ENCODE measurements at regions not wholly inside any gene's neighbourhood (a gene's known extent, or its start where the extent isn't known, plus 50 kb on each side); places are given as distances from the start of the nearest gene placed in this dataset.
"Not testable (repeated sequence)": the region's sequence is repeated elsewhere in the genome, so short reads cannot be mapped to it uniquely, and the experiment has no call there.

GRCh38 chr6:74594350-74594749 is 611.5 kb downstream of the COL12A1 start:
- not testable (repeated sequence) for H3K27me3 ChIP-seq (ENCODE audit: control insufficient read depth in 1 of 2, insufficient read depth in 2 of 2, low read length in 2 of 2); H3K9me3 ChIP-seq (ENCODE audit: control insufficient read depth in 2 of 2, low read length in 2 of 2); H3K36me3 ChIP-seq (ENCODE audit: control insufficient read depth in 2 of 2, insufficient read depth in 2 of 2, low read length in 2 of 2); H3K27ac ChIP-seq (ENCODE audit: low read length); H3K4me3 ChIP-seq (ENCODE audit: low read length in 2 of 2); H3K9ac ChIP-seq (ENCODE audit: low read length in 2 of 2); H3K4me1 ChIP-seq (ENCODE audit: control insufficient read depth, insufficient read depth, low read length)

GRCh38 chr6:74588094-74588832 is 617.6 kb downstream of the COL12A1 start:
- H3K27ac ChIP-seq (ENCODE audit: low read length): no peak overlapping the region
- no peaks in the 10 kb centered on the region for H3K9me3 ChIP-seq (ENCODE audit: control insufficient read depth in 2 of 2, low read length in 2 of 2)
- no peak overlapping the region for H3K4me3 ChIP-seq (ENCODE audit: low read length in 2 of 2)
- H3K9ac ChIP-seq (ENCODE audit: low read length in 2 of 2): no peak overlapping the region
- H3K36me3 ChIP-seq (ENCODE audit: control insufficient read depth in 2 of 2, insufficient read depth in 2 of 2, low read length in 2 of 2): no peaks in the 10 kb centered on the region
- H3K27me3 ChIP-seq (ENCODE audit: control insufficient read depth in 1 of 2, insufficient read depth in 2 of 2, low read length in 2 of 2): no peaks in the 10 kb centered on the region
- no peaks in the 10 kb centered on the region for H3K4me1 ChIP-seq (ENCODE audit: control insufficient read depth, insufficient read depth, low read length)

GRCh38 chr6:74587386-74587785 is 618.5 kb downstream of the COL12A1 start:
- H3K9ac ChIP-seq (ENCODE audit: low read length in 2 of 2): no peak overlapping the region

GRCh38 chr6:74585753-74586152 is 620.1 kb downstream of the COL12A1 start:
- H3K9me3 ChIP-seq (ENCODE audit: control insufficient read depth in 2 of 2, low read length in 2 of 2): no peaks in the 10 kb centered on the region
- no peak overlapping the region for H3K27ac ChIP-seq (ENCODE audit: low read length)
- no peaks in the 10 kb centered on the region for H3K36me3 ChIP-seq (ENCODE audit: control insufficient read depth in 2 of 2, insufficient read depth in 2 of 2, low read length in 2 of 2)
- no peaks in the 10 kb centered on the region for H3K4me1 ChIP-seq (ENCODE audit: control insufficient read depth, insufficient read depth, low read length)
- no peak overlapping the region for H3K4me3 ChIP-seq (ENCODE audit: low read length in 2 of 2)
- H3K9ac ChIP-seq (ENCODE audit: low read length in 2 of 2): no peak overlapping the region
- H3K27me3 ChIP-seq (ENCODE audit: control insufficient read depth in 1 of 2, insufficient read depth in 2 of 2, low read length in 2 of 2): no peaks in the 10 kb centered on the region

More at GRCh38 chr6:74587386-74587785, 618.5 kb downstream of the COL12A1 start:
- H3K4me3 ChIP-seq (ENCODE audit: low read length in 2 of 2): no peak overlapping the region
- H3K27me3 ChIP-seq (ENCODE audit: control insufficient read depth in 1 of 2, insufficient read depth in 2 of 2, low read length in 2 of 2): no peaks in the 10 kb centered on the region
- no peaks in the 10 kb centered on the region for H3K9me3 ChIP-seq (ENCODE audit: control insufficient read depth in 2 of 2, low read length in 2 of 2)
- H3K4me1 ChIP-seq (ENCODE audit: control insufficient read depth, insufficient read depth, low read length): no peaks in the 10 kb centered on the region
- no peaks in the 10 kb centered on the region for H3K36me3 ChIP-seq (ENCODE audit: control insufficient read depth in 2 of 2, insufficient read depth in 2 of 2, low read length in 2 of 2)
- no peak overlapping the region for H3K27ac ChIP-seq (ENCODE audit: low read length)

GRCh38 chr6:74581681-74582080 is 624.2 kb downstream of the COL12A1 start:
- H3K9me3 ChIP-seq (ENCODE audit: control insufficient read depth in 2 of 2, low read length in 2 of 2): no peaks in the 10 kb centered on the region
- H3K27me3 ChIP-seq (ENCODE audit: control insufficient read depth in 1 of 2, insufficient read depth in 2 of 2, low read length in 2 of 2): no peaks in the 10 kb centered on the region
- H3K27ac ChIP-seq (ENCODE audit: low read length): no peak overlapping the region
- H3K4me1 ChIP-seq (ENCODE audit: control insufficient read depth, insufficient read depth, low read length): peaks cover 5% of the 10 kb centered on the region
- no peak overlapping the region for H3K4me3 ChIP-seq (ENCODE audit: low read length in 2 of 2)
- H3K36me3 ChIP-seq (ENCODE audit: control insufficient read depth in 2 of 2, insufficient read depth in 2 of 2, low read length in 2 of 2): no peaks in the 10 kb centered on the region
- H3K9ac ChIP-seq (ENCODE audit: low read length in 2 of 2): no peak overlapping the region

- H3K9ac ChIP-seq (ENCODE audit: low read length in 2 of 2): no peak overlapping the region
- peaks cover 5% of the 10 kb centered on the region for H3K4me1 ChIP-seq (ENCODE audit: control insufficient read depth, insufficient read depth, low read length)
- H3K27me3 ChIP-seq (ENCODE audit: control insufficient read depth in 1 of 2, insufficient read depth in 2 of 2, low read length in 2 of 2): no peaks in the 10 kb centered on the region
- H3K9me3 ChIP-seq (ENCODE audit: control insufficient read depth in 2 of 2, low read length in 2 of 2): no peaks in the 10 kb centered on the region
- H3K4me3 ChIP-seq (ENCODE audit: low read length in 2 of 2): no peak overlapping the region
- H3K27ac ChIP-seq (ENCODE audit: low read length): no peak overlapping the region
- H3K36me3 ChIP-seq (ENCODE audit: control insufficient read depth in 2 of 2, insufficient read depth in 2 of 2, low read length in 2 of 2): no peaks in the 10 kb centered on the region
Measured at GRCh38 chr6:74579794-74580193, 626.1 kb downstream of the COL12A1 start.

GRCh38 chr6:74579047-74579446 is 626.8 kb downstream of the COL12A1 start:
- Histone ChIP-seq H3K36me3 (ENCODE audit: control insufficient read depth in 2 of 2, insufficient read depth in 2 of 2, low read length in 2 of 2) (no peaks in the 10 kb centered on the region), H3K4me3 (ENCODE audit: low read length in 2 of 2) (no peak overlapping the region), H3K9me3 (ENCODE audit: control insufficient read depth in 2 of 2, low read length in 2 of 2) (no peaks in the 10 kb centered on the region)

GRCh38 chr6:74578339-74578738 is 627.5 kb downstream of the COL12A1 start:
- Histone ChIP-seq H3K27ac (ENCODE audit: low read length) (no peak overlapping the region), H3K9ac (ENCODE audit: low read length in 2 of 2) (no peak overlapping the region), H3K36me3 (ENCODE audit: control insufficient read depth in 2 of 2, insufficient read depth in 2 of 2, low read length in 2 of 2) (no peaks in the 10 kb centered on the region), H3K4me1 (ENCODE audit: control insufficient read depth, insufficient read depth, low read length) (peaks cover 5% of the 10 kb centered on the region), H3K4me3 (ENCODE audit: low read length in 2 of 2) (no peak overlapping the region), H3K27me3 (ENCODE audit: control insufficient read depth in 1 of 2, insufficient read depth in 2 of 2, low read length in 2 of 2) (no peaks in the 10 kb centered on the region), H3K9me3 (ENCODE audit: control insufficient read depth in 2 of 2, low read length in 2 of 2) (no peaks in the 10 kb centered on the region)

More at GRCh38 chr6:74579047-74579446, 626.8 kb downstream of the COL12A1 start:
- H3K4me1 ChIP-seq (ENCODE audit: control insufficient read depth, insufficient read depth, low read length): peaks cover 5% of the 10 kb centered on the region
- no peaks in the 10 kb centered on the region for H3K27me3 ChIP-seq (ENCODE audit: control insufficient read depth in 1 of 2, insufficient read depth in 2 of 2, low read length in 2 of 2)
- no peak overlapping the region for H3K27ac ChIP-seq (ENCODE audit: low read length)
- no peak overlapping the region for H3K9ac ChIP-seq (ENCODE audit: low read length in 2 of 2)

- Histone ChIP-seq H3K4me3 (ENCODE audit: low read length in 2 of 2) (no peak overlapping the region), H3K27ac (ENCODE audit: low read length) (no peak overlapping the region), H3K9me3 (ENCODE audit: control insufficient read depth in 2 of 2, low read length in 2 of 2) (no peaks in the 10 kb centered on the region), H3K9ac (ENCODE audit: low read length in 2 of 2) (no peak overlapping the region), H3K4me1 (ENCODE audit: control insufficient read depth, insufficient read depth, low read length) (peaks cover 5% of the 10 kb centered on the region), H3K36me3 (ENCODE audit: control insufficient read depth in 2 of 2, insufficient read depth in 2 of 2, low read length in 2 of 2) (no peaks in the 10 kb centered on the region), H3K27me3 (ENCODE audit: control insufficient read depth in 1 of 2, insufficient read depth in 2 of 2, low read length in 2 of 2) (no peaks in the 10 kb centered on the region)
Measured at GRCh38 chr6:74577619-74578018, 628.2 kb downstream of the COL12A1 start.

- H3K4me1 ChIP-seq (ENCODE audit: control insufficient read depth, insufficient read depth, low read length): peaks cover 5% of the 10 kb centered on the region
- no peak overlapping the region for H3K27ac ChIP-seq (ENCODE audit: low read length)
- no peaks in the 10 kb centered on the region for H3K27me3 ChIP-seq (ENCODE audit: control insufficient read depth in 1 of 2, insufficient read depth in 2 of 2, low read length in 2 of 2)
- no peak overlapping the region for H3K9ac ChIP-seq (ENCODE audit: low read length in 2 of 2)
- H3K36me3 ChIP-seq (ENCODE audit: control insufficient read depth in 2 of 2, insufficient read depth in 2 of 2, low read length in 2 of 2): no peaks in the 10 kb centered on the region
- no peaks in the 10 kb centered on the region for H3K9me3 ChIP-seq (ENCODE audit: control insufficient read depth in 2 of 2, low read length in 2 of 2)
- no peak overlapping the region for H3K4me3 ChIP-seq (ENCODE audit: low read length in 2 of 2)
Measured at GRCh38 chr6:74574794-74575193, 631.1 kb downstream of the COL12A1 start.

- no peak overlapping the region for H3K27ac ChIP-seq (ENCODE audit: low read length)
- H3K9ac ChIP-seq (ENCODE audit: low read length in 2 of 2): no peak overlapping the region
- no peaks in the 10 kb centered on the region for H3K36me3 ChIP-seq (ENCODE audit: control insufficient read depth in 2 of 2, insufficient read depth in 2 of 2, low read length in 2 of 2)
- H3K27me3 ChIP-seq (ENCODE audit: control insufficient read depth in 1 of 2, insufficient read depth in 2 of 2, low read length in 2 of 2): no peaks in the 10 kb centered on the region
- H3K4me3 ChIP-seq (ENCODE audit: low read length in 2 of 2): no peak overlapping the region
- H3K4me1 ChIP-seq (ENCODE audit: control insufficient read depth, insufficient read depth, low read length): peaks cover 5% of the 10 kb centered on the region
- H3K9me3 ChIP-seq (ENCODE audit: control insufficient read depth in 2 of 2, low read length in 2 of 2): no peaks in the 10 kb centered on the region
Measured at GRCh38 chr6:74573613-74574012, 632.2 kb downstream of the COL12A1 start.

Data from stomach smooth muscle (tissue), 2 donors.